Adipose tissue (tissue), 3 donors: ENCODE measurements at regions not wholly inside any gene's neighbourhood (a gene's known extent, or its start where the extent isn't known, plus 50 kb on each side); places are given as distances from the start of the nearest gene placed in this dataset.

ENCODE experiments used
- H3K27ac ChIP-seq: one replicate; pipeline ENCODE4 v1.5.1; 2013; ENCODE audit warnings: low read depth, low read length
- WGBS, 3 donors: extraction: QIAGEN DNeasy Blood & Tissue Kit; methylation state at CpG; one replicate each; pipeline ENCODE4 v1.1.7; 2013; 5-methylcytosine and 5-hydroxymethylcytosine counted together
- donor health status: healthy with polysubstance abuse.
- donor health status: Bipolar disorder and iron deficiency.
- donor health status: healthy.

DNA sequence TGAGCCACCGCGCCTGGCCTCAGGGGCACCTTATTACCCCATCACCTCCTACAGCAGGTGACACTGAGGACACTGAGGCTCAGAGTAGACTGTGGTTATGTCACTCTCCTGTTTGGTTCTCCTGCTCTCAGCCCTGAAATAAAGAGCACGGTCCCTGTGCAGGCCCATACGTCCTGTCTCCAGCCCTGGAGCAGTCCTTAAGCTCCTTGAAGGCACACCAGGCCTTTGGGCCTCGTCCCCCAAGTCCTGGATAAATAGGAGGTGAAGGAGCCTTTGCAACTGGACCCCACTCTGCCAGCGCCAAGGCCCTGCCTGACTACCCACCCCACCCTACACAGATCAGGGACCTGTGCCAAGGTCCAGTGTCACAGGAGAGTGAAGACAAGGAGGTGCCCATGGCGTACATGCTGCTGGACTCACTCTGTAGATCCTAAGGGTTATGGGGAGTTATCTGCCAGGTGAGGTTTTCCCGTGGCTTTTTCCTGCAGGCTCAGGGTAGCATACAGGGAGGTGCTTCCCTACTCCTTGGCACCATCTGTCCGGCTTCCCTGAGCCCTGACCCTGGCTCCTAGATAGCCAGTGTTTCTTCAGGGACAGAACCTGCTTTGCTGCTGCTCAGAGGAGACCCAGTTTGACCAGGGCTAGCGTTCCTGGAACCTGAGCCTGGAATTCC is 253.2 kb downstream of the SEC14L1 start:
- WGBS, 3 donors = 53 to 88% (median 86%) methylated on average over 10 of the region's 10 CpGs
- H3K27ac ChIP-seq = peak overlapping the region; percentile 3

- no peak overlapping the region for H3K27ac ChIP-seq
- 54 to 77% (median 72%) methylated on average over 15 of the region's 15 CpGs for WGBS, 3 donors
Observed at GRCh38 chr17:77394540-77395295, 253.9 kb downstream of the SEC14L1 start.

GRCh38 chr17:77395501-77396048 is 254.8 kb downstream of the SEC14L1 start:
- no peak overlapping the region for H3K27ac ChIP-seq
- 82 to 89% (median 85%) methylated on average over 14 of the region's 14 CpGs for WGBS, 3 donors

DNA sequence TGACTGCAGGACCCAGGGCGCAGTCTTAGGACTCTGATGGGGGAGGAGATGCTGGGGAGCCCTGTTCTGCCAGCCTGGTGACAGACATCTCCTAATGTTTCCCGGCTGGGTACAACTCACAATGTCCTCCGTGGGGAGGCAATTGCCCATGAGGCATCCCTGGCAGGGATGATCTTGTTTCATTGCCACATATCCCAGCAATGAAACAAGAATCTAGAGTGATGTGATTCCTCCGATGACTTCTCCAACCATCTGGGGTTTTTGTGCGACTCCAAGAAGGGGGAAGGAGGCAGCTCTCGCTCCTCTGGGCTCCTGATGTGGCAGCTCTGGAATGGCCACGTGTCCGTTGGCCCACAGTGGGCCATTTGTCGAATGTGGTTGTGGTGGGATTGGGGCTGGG is 255.8 kb downstream of the SEC14L1 start:
- no peak overlapping the region for H3K27ac ChIP-seq

DNA sequence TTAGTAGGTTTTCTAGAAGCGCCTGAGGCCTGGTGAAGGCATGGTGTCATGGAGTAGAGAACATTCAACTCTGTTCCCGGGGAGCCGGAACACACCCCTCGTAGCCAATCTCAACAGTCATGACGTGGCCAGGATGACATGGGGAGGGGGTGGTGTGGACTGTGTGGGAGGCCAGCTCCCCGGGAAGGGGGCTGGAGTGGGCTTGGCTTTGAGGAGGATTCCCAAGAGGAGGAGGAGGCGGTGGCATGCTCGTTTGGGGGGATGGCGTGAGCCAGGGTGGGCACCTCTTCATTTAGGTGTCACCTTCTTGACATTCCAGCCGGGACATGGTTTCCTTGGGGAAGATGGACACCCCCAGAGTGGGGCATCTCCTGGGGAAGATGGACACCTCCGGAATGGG is 257.5 kb downstream of the SEC14L1 start:
- H3K27ac ChIP-seq = no peak overlapping the region
- 90 to 92% (median 91%) methylated on average over 11 of the region's 11 CpGs for WGBS, 3 donors

More for the DNA sequence above, 255.8 kb downstream of the SEC14L1 start:
- WGBS, 3 donors = 82 to 89% (median 84%) methylated on average over 9 of the region's 9 CpGs

DNA sequence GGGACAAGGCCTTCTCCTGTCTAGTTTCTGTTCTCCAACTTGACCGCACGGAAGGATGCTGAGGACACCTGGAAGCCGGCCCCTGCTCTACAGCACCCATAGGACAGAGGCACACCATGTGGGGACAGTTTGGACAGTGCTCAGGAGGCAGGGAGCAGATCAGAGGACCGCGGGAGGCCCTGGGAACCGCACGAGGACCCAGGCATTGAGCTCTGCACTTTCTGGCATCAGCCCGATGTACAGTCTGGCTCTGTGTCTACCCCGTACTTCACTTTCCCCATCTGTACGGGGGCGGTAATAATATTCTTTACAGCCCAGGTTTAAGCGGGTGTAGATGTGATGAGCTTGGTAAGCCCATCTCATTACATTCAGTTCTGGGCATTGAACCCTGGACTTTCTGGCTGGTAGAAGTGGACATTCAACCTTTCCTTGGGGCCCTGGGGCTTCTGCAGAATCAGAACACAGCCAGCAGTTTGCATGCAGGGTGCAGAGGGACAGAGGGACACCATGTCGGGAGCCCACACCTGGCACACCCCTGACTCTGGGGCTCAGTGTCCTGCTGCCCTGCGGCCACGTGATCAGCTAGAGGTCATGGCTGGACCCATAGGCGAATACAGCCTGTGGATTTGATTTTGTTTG is 258.7 kb downstream of the SEC14L1 start:
- WGBS, 3 donors = 90 to 93% (median 91%) methylated on average over 16 of the region's 16 CpGs
- H3K27ac ChIP-seq = no peak overlapping the region

DNA sequence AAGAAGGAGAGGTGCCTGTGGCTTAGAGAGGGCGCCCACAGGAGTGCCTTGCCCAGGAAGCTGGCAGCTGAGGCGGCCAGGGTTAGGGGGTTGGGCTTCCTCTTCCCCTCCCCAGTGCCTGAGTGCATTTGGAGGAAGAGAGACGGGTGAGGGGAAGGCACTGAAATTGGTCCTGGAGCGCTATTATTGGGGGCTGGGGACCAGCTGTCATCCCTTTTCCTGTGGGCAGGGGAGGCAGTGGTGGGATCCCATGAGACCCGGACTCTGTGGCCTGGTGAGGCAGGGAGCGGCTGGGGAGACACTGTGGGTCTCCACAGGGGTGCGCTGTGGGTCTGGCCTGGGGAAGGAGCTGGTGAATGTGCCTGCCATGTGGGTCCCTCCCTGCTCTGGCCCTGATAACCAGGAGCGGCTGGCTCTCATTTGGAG is 259.7 kb downstream of the SEC14L1 start:
- 29 to 75% (median 38%) methylated on average over 8 of the region's 8 CpGs for WGBS, 3 donors
- H3K27ac ChIP-seq = no peak overlapping the region

DNA sequence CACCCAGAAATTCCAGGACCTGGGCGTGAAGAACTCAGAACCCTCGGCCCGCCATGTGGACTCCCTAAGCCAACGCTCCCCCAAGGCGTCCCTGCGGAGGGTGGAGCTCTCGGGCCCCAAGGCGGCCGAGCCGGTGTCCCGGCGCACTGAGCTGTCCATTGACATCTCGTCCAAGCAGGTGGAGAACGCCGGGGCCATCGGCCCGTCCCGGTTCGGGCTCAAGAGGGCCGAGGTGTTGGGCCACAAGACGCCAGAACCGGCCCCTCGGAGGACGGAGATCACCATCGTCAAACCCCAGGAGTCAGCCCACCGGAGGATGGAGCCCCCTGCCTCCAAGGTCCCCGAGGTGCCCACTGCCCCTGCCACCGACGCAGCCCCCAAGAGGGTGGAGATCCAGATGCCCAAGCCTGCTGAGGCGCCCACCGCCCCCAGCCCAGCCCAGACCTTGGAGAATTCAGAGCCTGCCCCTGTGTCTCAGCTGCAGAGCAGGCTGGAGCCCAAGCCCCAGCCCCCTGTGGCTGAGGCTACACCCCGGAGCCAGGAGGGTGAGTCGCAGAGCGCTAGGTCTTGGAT is 261.5 kb downstream of the SEC14L1 start:
- no peak overlapping the region for H3K27ac ChIP-seq
- 91 to 93% (median 92%) methylated on average over 33 to 34 of the region's 34 CpGs for WGBS, 3 donors

DNA sequence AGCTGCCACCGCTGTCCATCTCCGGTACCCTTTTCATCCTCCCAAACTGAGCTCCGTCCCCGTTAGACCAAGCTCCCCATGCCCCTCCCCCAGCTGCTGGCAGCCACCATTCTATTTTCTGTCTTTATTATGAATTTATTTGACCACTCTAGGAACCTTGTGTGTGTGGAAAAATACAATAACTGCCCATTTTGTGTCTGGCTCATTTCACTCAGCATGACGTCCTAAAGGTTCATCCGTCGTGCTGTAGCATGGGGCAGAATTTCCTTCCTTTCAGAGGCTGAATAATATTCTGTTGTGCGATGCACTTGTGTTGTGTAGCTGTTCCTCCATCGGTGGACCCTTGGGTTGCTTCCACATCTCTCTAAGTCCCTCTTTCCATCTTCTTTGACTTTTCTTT is 263.1 kb downstream of the SEC14L1 start:
- 70 to 86% (median 73%) methylated on average over 9 of the region's 9 CpGs for WGBS, 3 donors
- no peak overlapping the region for H3K27ac ChIP-seq

- no peak overlapping the region for H3K27ac ChIP-seq
- WGBS, 3 donors = 38 to 81% (median 45%) methylated on average over 20 of the region's 20 CpGs
Observed at GRCh38 chr17:77404812-77405581, 264.2 kb downstream of the SEC14L1 start.

DNA sequence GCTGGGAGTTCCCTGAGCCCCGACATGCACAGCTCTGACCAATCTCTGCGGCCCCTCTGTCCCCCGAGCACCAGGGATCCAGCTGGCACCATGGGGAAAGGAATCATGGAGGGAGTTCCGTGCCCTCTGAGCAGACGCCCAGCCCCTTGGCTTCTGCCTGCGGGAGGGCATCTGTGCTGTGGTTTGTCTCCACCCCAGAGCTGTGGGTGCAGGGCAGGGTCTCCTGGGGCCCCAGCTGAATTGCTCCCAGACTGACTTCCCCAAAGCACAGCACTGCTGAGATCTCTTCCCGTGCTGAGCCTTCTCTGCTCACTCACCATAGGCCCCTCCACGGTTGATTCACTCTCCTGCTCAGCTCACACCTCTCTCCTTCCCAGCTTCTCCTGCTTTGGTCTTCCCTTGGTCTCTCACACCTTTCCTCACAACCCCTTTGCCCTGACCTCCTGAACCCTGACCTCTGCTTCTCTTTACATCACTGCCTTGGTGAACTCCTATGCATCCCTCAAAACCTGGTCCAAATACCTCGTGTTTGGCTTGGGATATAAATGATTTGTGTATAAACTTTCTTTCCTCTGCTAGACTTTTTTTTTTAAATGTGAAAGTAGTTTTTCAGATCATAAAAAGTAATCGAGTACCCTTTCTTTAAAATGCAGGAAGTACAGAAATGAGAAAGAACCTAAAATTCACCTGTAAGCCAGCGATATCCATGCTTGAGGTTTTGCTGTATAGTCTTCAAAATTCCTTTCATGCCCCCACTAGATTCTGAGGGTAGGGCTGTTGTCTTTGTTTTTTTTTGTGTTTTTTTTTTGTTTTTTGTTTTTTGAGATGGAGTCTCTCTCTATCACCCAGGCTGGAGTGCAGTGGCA is 265.3 kb downstream of the SEC14L1 start:
- WGBS, 3 donors = 61 to 83% (median 63%) methylated on average over 11 of the region's 11 CpGs
- H3K27ac ChIP-seq = no peak overlapping the region

DNA sequence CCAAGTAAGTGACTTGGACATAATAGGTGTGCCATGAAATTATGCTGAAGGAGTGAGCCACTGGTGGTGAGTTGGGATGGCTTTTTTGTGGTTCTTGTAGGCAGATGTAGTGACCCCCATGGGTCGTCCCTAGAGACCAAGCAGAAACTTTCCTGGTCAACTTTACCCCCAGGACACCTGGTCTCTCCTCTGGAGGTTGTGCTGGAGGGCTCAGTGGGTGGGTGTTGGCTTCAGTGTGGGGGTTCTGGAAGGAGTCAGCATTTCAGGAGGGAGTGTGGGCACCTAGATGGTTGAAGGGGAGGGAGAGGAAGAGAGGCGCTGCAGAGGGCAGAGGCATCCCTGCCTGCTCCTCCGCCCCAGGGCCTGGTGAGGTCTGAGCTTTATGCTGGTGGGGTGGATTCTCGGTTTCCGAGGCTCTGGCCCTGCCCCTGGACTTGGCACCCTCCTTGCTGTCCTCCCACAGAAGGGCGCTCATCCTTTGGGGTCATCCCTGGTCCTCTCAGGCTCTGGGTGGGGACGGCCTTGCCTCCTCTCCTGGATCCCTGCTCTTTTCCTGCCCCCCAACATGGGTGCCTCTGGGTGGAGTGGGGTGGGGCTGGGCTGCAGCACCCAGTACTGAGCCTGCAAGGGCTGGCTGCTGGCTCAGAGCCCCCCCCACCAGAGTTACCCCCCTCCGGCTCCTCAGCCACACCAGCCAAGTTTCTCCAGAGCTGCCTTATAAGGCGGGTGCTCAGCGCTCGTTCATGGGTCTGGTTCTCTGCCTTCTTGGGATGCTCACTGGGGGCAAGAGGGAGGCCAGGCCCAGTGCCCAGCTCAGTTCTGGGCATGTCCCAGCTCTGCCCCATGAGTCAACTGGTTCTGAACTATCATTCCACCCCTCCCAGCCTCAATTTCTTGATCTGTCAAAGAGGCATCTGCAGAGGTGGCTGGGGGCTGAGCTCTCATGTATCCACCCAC is 266.8 kb downstream of the SEC14L1 start:
- H3K27ac ChIP-seq = no peak overlapping the region
- WGBS, 3 donors = 82 to 85% (median 82%) methylated on average over 10 to 11 of the region's 11 CpGs

DNA sequence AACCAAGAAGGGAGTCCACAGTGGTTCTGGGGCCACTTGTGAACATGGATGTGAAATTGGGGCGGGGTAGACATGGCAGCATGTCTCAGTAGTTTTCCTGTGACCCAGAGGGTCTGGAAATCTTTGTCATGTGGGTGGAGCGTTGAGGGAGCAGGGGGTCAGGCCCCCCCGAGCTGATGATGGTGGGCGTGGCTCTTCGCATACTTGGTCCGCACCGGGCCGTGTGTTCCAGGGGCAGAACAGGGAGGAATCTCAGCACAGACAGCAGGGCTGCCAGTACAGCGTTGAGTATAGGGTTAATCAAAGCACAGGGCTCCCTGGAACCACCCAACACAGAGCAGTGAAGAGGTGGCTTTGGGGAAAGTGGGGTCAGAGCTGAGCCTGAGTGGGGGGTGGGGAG is 267.5 kb downstream of the SEC14L1 start:
- no peak overlapping the region for H3K27ac ChIP-seq
- 59 to 81% (median 79%) methylated on average over 9 of the region's 9 CpGs for WGBS, 3 donors

DNA sequence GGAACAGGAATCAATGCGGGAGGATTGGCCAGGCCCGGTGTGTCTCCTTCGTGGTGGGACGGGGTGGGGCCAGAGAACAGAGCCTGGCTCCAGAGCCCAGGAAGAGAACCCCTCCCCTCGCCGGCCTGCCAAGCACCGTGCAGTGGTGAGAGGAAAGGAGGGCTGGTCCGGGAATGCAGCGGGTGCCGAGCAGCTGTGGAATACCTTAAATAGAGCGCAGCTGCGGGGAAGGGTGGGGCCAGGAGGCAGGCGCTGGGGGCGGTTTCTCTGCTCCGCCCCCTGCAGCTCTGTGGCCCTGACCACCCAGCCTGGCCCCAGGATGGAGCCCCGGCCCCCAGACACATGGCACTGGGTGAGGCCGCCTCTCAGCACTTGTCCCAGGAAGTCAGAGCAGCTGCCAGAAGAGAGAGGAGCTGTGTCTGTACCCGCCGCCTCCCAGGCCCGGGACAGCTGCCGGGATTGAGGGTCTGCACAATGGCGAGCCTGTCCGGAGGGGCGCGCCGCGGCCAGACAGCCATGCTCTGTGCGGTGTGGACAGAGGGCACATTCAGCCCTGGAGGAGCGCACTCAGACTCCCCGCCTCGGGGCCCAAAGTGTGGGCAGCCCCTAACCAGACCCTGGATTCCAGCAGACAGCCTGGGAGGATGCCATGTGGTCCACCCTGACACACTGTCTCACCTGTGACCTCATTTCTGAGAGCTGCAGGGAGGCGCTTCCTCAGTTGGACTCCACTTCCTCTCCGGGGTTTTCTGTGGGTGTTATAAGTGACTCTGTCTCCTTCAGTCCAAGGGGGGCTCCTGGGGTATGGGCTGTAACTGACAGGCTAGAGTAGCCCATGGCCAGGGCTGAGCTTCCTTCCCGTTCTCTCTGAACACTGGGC is 268.8 kb downstream of the SEC14L1 start:
- no peak overlapping the region for H3K27ac ChIP-seq
- WGBS, 3 donors = 47 to 64% (median 58%) methylated on average over 31 to 34 of the region's 34 CpGs

DNA sequence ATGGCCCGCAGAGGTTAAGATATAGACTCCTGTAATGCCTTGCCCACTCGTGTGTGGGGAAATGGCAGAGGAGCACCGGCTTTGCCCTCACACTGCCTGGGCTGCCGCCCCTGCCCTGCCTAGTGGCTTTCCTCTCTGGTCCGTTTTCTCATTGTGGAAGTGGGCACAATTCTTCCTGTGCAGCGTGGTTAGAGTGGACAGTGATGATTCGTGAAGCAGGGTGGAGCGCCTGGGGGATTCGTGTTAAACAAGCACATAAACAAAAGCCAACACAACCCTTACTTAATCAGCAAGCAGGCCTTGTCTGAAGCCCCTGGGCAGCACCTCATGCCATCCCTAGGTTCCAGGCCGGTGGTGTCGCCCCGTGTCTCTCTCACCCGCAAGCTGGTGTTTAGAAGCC is 269.7 kb downstream of the SEC14L1 start:
- WGBS, 3 donors = 77 to 86% (median 79%) methylated on average over 13 of the region's 13 CpGs

More for the DNA sequence above, 269.7 kb downstream of the SEC14L1 start:
- no peak overlapping the region for H3K27ac ChIP-seq
